ENCODE measurements at regions not wholly inside any gene's neighbourhood (a gene's known extent, or its start where the extent isn't known, plus 50 kb on each side); places are given as distances from the start of the nearest gene placed in this dataset.

DNA sequence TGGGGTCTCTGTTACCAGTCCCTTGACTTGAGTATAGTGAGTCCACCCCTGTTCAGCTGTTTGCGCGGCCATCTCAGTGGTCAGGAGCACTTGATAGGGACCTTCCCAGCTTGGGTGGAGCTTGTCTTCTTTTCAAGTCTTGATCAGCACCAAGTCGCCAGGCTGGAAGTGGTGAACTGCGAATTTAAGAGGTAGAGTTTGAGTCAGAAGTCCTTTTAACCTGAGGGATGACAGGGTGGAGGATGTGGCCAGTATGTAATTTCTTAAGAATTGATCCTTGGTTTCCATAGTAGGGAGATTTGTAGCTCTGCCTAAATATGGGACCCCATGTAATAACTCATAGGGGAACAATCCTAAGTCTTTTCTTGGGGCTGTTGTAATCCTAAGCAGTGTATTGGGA lies 86.3 kb upstream of the XCR1 start:
- TF ChIP-seq, protein P1, sequence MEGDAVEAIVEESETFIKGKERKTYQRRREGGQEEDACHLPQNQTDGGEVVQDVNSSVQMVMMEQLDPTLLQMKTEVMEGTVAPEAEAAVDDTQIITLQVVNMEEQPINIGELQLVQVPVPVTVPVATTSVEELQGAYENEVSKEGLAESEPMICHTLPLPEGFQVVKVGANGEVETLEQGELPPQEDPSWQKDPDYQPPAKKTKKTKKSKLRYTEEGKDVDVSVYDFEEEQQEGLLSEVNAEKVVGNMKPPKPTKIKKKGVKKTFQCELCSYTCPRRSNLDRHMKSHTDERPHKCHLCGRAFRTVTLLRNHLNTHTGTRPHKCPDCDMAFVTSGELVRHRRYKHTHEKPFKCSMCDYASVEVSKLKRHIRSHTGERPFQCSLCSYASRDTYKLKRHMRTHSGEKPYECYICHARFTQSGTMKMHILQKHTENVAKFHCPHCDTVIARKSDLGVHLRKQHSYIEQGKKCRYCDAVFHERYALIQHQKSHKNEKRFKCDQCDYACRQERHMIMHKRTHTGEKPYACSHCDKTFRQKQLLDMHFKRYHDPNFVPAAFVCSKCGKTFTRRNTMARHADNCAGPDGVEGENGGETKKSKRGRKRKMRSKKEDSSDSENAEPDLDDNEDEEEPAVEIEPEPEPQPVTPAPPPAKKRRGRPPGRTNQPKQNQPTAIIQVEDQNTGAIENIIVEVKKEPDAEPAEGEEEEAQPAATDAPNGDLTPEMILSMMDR (IDR thresholded peaks at IDR 0.05), result no peak
- TF ChIP-seq, protein P2, sequence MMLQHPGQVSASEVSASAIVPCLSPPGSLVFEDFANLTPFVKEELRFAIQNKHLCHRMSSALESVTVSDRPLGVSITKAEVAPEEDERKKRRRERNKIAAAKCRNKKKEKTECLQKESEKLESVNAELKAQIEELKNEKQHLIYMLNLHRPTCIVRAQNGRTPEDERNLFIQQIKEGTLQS (CRISPR knock-in tag; conservative IDR thresholded peaks at IDR 0.05), result no peak
- TF ChIP-seq ATF1 (CRISPR knock-in tag; IDR thresholded peaks at IDR 0.05) (no peak), NR1H2 (CRISPR knock-in tag; IDR thresholded peaks at IDR 0.05) (no peak), SP1 (CRISPR knock-in tag; conservative IDR thresholded peaks at IDR 0.05) (no peak)
- TF ChIP-seq, protein P3, sequence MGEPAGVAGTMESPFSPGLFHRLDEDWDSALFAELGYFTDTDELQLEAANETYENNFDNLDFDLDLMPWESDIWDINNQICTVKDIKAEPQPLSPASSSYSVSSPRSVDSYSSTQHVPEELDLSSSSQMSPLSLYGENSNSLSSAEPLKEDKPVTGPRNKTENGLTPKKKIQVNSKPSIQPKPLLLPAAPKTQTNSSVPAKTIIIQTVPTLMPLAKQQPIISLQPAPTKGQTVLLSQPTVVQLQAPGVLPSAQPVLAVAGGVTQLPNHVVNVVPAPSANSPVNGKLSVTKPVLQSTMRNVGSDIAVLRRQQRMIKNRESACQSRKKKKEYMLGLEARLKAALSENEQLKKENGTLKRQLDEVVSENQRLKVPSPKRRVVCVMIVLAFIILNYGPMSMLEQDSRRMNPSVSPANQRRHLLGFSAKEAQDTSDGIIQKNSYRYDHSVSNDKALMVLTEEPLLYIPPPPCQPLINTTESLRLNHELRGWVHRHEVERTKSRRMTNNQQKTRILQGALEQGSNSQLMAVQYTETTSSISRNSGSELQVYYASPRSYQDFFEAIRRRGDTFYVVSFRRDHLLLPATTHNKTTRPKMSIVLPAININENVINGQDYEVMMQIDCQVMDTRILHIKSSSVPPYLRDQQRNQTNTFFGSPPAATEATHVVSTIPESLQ (CRISPR knock-in tag; IDR thresholded peaks at IDR 0.05), result no peak
- TF ChIP-seq, protein P4, sequence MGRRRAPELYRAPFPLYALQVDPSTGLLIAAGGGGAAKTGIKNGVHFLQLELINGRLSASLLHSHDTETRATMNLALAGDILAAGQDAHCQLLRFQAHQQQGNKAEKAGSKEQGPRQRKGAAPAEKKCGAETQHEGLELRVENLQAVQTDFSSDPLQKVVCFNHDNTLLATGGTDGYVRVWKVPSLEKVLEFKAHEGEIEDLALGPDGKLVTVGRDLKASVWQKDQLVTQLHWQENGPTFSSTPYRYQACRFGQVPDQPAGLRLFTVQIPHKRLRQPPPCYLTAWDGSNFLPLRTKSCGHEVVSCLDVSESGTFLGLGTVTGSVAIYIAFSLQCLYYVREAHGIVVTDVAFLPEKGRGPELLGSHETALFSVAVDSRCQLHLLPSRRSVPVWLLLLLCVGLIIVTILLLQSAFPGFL (CRISPR knock-in tag; IDR thresholded peaks at IDR 0.05; ENCODE audit: borderline replicate concordance), result no peak
- TF ChIP-seq, protein P5, sequence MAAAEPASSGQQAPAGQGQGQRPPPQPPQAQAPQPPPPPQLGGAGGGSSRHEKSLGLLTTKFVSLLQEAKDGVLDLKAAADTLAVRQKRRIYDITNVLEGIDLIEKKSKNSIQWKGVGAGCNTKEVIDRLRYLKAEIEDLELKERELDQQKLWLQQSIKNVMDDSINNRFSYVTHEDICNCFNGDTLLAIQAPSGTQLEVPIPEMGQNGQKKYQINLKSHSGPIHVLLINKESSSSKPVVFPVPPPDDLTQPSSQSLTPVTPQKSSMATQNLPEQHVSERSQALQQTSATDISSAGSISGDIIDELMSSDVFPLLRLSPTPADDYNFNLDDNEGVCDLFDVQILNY (CRISPR knock-in tag; IDR thresholded peaks at IDR 0.05), result no peak
- TF ChIP-seq, protein P6, sequence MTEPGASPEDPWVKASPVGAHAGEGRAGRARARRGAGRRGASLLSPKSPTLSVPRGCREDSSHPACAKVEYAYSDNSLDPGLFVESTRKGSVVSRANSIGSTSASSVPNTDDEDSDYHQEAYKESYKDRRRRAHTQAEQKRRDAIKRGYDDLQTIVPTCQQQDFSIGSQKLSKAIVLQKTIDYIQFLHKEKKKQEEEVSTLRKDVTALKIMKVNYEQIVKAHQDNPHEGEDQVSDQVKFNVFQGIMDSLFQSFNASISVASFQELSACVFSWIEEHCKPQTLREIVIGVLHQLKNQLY (CRISPR knock-in tag; IDR thresholded peaks at IDR 0.05), result no peak
- TF ChIP-seq, protein P7, sequence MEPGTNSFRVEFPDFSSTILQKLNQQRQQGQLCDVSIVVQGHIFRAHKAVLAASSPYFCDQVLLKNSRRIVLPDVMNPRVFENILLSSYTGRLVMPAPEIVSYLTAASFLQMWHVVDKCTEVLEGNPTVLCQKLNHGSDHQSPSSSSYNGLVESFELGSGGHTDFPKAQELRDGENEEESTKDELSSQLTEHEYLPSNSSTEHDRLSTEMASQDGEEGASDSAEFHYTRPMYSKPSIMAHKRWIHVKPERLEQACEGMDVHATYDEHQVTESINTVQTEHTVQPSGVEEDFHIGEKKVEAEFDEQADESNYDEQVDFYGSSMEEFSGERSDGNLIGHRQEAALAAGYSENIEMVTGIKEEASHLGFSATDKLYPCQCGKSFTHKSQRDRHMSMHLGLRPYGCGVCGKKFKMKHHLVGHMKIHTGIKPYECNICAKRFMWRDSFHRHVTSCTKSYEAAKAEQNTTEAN (CRISPR knock-in tag; IDR thresholded peaks at IDR 0.05), result no peak
